ENCODE measurements at regions not wholly inside any gene's neighbourhood (a gene's known extent, or its start where the extent isn't known, plus 50 kb on each side); places are given as distances from the start of the nearest gene placed in this dataset.

DNA sequence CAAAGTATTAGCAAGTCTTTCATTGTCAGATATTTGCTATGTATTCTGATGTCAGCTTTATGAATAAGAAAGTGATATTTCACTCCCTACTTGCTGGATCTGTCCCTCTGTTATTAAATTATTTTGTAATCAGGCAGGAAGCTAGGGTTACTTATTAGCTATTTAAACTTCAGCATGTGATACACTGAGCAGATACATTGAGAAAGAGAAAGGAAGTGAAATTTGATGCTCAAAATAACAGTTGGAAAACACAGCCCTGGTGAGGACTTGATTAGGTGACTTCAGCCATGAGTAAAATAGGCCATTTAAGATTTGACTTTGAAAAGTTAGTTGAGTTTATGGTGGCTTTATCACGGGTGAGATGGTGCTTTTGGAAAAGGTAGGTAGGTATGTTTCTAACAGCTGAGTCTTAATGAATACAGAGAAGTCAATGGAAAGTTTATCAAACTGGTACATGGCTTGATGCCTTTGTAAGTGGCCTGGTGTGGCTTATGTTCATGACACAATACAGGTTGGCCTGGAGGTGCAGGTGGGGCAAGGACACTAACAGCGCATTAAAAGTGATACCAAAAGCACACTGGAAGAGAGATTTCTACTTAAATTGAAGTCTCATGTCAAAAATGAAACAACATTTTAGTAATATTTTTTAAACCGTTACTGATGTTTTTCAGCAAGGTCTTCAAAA is 321.2 kb upstream of the SPOCK3 start:
- Histone ChIP-seq H3K4me3 (ENCODE audit: low read depth, low read length) (no peak overlapping the region), H3K27me3 (no peaks in the 10 kb centered on the region), H3K9me3 (no peaks in the 10 kb centered on the region; the same call in 1 of the 2 replicates), H3K4me1 (peaks cover 15% of the 10 kb centered on the region), H3K36me3 (no peaks in the 10 kb centered on the region)
- TF ChIP-seq, protein P1, sequence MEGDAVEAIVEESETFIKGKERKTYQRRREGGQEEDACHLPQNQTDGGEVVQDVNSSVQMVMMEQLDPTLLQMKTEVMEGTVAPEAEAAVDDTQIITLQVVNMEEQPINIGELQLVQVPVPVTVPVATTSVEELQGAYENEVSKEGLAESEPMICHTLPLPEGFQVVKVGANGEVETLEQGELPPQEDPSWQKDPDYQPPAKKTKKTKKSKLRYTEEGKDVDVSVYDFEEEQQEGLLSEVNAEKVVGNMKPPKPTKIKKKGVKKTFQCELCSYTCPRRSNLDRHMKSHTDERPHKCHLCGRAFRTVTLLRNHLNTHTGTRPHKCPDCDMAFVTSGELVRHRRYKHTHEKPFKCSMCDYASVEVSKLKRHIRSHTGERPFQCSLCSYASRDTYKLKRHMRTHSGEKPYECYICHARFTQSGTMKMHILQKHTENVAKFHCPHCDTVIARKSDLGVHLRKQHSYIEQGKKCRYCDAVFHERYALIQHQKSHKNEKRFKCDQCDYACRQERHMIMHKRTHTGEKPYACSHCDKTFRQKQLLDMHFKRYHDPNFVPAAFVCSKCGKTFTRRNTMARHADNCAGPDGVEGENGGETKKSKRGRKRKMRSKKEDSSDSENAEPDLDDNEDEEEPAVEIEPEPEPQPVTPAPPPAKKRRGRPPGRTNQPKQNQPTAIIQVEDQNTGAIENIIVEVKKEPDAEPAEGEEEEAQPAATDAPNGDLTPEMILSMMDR (IDR thresholded peaks at IDR 0.05; ENCODE audit: low read depth, low read length): no peak
- DNase-seq: no peak

DNA sequence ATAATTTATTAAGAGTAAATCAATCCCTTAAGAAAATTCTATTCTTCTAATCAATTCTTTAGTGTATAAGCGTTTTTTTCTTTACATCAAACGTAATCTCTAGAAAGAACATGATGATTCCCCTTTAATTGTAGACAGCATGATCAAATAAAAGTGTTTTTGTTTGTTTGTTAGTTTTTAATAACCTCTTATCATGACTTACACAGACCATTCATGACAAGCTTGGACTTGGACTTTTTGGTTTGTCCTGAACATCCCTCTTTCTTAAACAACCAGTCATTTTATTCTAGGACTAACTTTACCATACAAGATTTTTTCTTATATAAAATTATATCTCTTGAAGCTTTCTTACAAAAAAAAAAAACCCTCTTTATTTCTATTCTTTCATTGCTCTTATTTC is 344.6 kb upstream of the SPOCK3 start:
- Histone ChIP-seq H3K27me3 (no peaks in the 10 kb centered on the region), H3K9me3 (no peaks in the 10 kb centered on the region; the same call in none of the 2 replicates), H3K36me3 (no peaks in the 10 kb centered on the region), H3K4me1 (no peaks in the 10 kb centered on the region), H3K4me3 (ENCODE audit: low read depth, low read length) (no peak overlapping the region)
- no peak for DNase-seq
- TF ChIP-seq, protein P1 (IDR thresholded peaks at IDR 0.05; ENCODE audit: low read depth, low read length): no peak

DNA sequence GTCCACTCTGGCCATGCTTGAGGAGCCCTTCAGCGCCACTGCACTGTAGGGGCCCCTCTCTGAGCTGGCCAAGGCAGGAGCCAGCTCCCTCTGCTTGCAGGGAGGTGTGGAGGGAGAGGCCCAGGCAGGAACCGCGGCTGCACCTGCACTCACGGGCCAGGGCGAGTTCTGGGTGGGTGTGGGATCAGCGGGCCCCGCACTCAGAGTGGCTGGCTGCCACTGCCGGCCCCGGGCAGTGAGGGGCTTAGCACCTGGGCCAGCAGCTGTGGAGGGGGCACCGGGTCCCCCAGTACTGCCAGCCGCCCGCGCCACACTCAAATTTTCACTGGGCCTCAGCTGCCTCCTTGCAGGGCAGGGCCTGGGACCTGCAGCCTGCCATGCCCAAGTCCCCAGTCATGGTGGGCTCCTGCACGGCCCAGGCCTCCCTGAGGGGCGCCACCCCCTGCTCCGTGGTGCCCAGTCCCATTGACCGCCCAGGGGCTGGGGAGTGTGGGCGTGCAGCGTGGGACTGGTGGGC is 347.2 kb upstream of the SPOCK3 start:
- no peaks in the 10 kb centered on the region for H3K4me1 ChIP-seq
- TF ChIP-seq, protein P1 (IDR thresholded peaks at IDR 0.05; ENCODE audit: low read depth, low read length): no peak
- no peaks in the 10 kb centered on the region for H3K27me3 ChIP-seq
- no peak for DNase-seq
- H3K4me3 ChIP-seq (ENCODE audit: low read depth, low read length): no peak overlapping the region
- no peaks in the 10 kb centered on the region; the same call in 1 of the 2 replicates for H3K9me3 ChIP-seq
- H3K36me3 ChIP-seq: no peaks in the 10 kb centered on the region

DNA sequence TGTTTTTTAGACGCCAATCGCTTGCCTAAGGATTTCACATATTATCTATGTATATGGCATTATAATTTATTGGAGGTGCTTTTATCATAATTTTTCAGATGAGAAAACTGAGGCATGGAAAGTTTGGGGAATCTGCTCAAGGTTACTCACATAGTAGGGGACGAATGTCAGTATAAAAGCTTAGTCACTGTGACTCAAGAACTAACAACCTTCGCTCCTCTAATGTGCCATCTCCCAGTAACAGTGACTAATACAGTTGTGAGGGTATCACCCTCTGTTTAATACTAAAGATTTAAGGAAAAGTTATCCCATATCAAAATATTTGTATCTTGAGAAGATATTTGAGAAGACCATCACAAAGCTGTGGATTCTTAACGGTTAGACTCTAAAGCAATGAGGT is 353.1 kb upstream of the SPOCK3 start:
- H3K9me3 ChIP-seq: no peaks in the 10 kb centered on the region
- H3K27me3 ChIP-seq: no peaks in the 10 kb centered on the region
- TF ChIP-seq, protein P1 (IDR thresholded peaks at IDR 0.05; ENCODE audit: low read depth, low read length): no peak
- no peak for DNase-seq
- H3K4me1 ChIP-seq: no peaks in the 10 kb centered on the region
- H3K36me3 ChIP-seq: no peaks in the 10 kb centered on the region
- no peak overlapping the region for H3K4me3 ChIP-seq (ENCODE audit: low read depth, low read length)

DNA sequence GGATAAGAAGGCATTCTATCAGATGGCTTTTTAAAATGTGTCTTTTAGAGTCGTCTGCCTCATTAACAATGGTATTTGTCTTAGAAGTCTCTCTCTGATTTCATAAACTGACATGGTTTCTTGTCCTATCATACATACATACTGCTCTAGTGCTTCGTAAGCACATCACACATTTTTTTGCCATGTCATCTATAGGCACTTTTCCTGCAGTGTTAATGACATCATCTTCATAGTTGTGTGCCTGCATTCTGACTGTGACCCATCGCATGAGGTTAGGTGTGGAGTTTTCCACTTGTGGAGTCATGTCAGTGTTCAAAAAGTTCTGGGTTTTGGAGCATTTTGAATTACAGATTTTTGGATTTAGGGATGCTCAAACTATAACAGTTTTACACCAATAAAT is 361.6 kb upstream of the SPOCK3 start:
- TF ChIP-seq, protein P1 (IDR thresholded peaks at IDR 0.05; ENCODE audit: low read depth, low read length): no peak

DNA sequence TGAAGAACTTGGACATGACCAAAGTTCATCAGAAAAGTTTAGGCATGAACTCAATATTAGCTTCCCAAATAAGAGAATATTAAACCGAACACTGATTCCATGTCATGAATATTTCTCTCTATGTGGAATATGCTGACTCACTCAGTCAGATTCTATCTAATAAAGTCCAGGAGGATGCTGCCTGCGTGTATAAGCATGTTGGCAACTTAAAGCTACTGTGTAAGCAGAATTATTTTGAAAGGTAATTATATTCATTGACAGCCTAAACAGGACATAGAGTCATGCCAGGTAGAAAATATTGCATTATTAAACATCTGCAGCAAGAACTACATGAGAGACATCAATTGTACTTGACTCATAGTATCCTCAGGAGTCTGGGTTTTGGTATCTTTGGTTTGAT is 367.9 kb upstream of the SPOCK3 start:
- Histone ChIP-seq H3K9me3 (no peaks in the 10 kb centered on the region), H3K4me1 (peaks cover 7% of the 10 kb centered on the region), H3K27me3 (no peaks in the 10 kb centered on the region), H3K36me3 (no peaks in the 10 kb centered on the region), H3K4me3 (ENCODE audit: low read depth, low read length) (no peak overlapping the region)
- TF ChIP-seq, protein P1 (IDR thresholded peaks at IDR 0.05; ENCODE audit: low read depth, low read length): no peak
- DNase-seq: no peak

More for the DNA sequence above, 361.6 kb upstream of the SPOCK3 start:
- Histone ChIP-seq H3K27me3 (no peaks in the 10 kb centered on the region), H3K4me1 (peaks cover 3% of the 10 kb centered on the region), H3K4me3 (ENCODE audit: low read depth, low read length) (no peak overlapping the region), H3K9me3 (no peaks in the 10 kb centered on the region), H3K36me3 (no peaks in the 10 kb centered on the region)
- DNase-seq: no peak

Data from BE2C (cell line).